ENCODE measurements at regions not wholly inside any gene's neighbourhood (a gene's known extent, or its start where the extent isn't known, plus 50 kb on each side); places are given as distances from the start of the nearest gene placed in this dataset.

DNA sequence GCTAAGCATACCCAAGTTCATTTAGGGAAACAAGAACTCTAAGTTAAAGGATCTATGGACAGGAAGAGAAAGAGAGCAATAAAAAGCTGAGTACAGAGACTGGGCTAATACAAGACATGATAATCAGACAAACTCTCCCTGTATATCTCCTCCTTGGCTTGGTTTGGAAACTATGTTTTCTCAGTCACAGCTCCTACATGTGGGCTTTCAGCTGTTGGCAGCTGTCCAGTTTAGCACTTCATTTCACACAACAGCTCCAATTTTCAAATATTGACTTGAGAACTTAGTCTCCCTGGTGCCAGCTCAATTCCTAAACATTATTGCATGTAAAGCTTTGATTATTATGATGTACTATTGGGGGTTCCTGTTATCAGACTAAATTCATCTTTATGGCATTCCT lies 222.8 kb upstream of the OBI1 start:
- Histone ChIP-seq H3K27ac (ENCODE audit: low read length in 2 of 2) (no peak overlapping the region), H3K36me3 (replicated peaks in 1 of 2; ENCODE audit: control extremely low read depth in 1 of 2, control insufficient read depth in 1 of 2, extremely low read depth in 1 of 2, insufficient read depth in 2 of 2, low read length in 1 of 2) (no peaks in the 10 kb centered on the region), H3K4me1 (ENCODE audit: control insufficient read depth in 2 of 2, insufficient read depth in 2 of 2, low read length in 2 of 2) (no peaks in the 10 kb centered on the region), H3K79me2 (ENCODE audit: control insufficient read depth, insufficient read depth, low read length) (no peaks in the 10 kb centered on the region), H3K27me3 (replicated peaks in 1 of 4; ENCODE audit: control extremely low read depth in 1 of 4, control insufficient read depth in 3 of 4, insufficient read depth in 4 of 4, low read length in 3 of 4) (no peaks in the 10 kb centered on the region), H3K4me3 (ENCODE audit: control extremely low read depth in 1 of 5, extremely low read depth in 1 of 5, insufficient read depth in 1 of 5, low read depth in 2 of 5, low read length in 4 of 5) (no peak overlapping the region), H3K4me2 (replicated peaks; ENCODE audit: low read depth, low read length, poor library complexity, severe bottlenecking) (no peak overlapping the region), H3K9me3 (ENCODE audit: control extremely low read depth in 1 of 3, control insufficient read depth in 2 of 3, insufficient read depth in 1 of 3, low read length in 2 of 3) (peaks cover 0 to 2% (median 0%) of the 10 kb centered on the region in 3 donors), H4K20me1 (ENCODE audit: control insufficient read depth, insufficient read depth, low read length, poor library complexity, severe bottlenecking) (no peaks in the 10 kb centered on the region), H3K9ac (ENCODE audit: low read length) (no peak overlapping the region), H2AFZ (ENCODE audit: insufficient read depth, low read depth, low read length, poor library complexity, severe bottlenecking) (no peak overlapping the region)
- Mint-ChIP-seq H3K4me1 (no peaks in the 10 kb centered on the region), H3K9me3 (ENCODE audit: insufficient read depth) (no peaks in the 10 kb centered on the region), H3K27me3 (peaks cover 10% of the 10 kb centered on the region), H3K27ac (no peak overlapping the region), H3K4me3 (no peak overlapping the region)
- ATAC-seq (ENCODE audit: low read depth): no peak
- intact Hi-C loops (cut with micrococcal nuclease): no loop called here
- TF ChIP-seq CTCF (IDR thresholded peaks at IDR 0.05): no peak
- no peak for TF ChIP-seq EZH2 (IDR thresholded peaks at IDR 0.05; ENCODE audit: borderline replicate concordance, insufficient read depth, low read depth, low read length, poor library complexity, severe bottlenecking)
- ChIA-PET CTCF (no interaction called here), POLR2A (no interaction called here)
- DNase-seq: no peak

GRCh38 chr13:78881054-78881453 lies 222.1 kb upstream of the OBI1 start:
- ChIA-PET CTCF (no interaction called here), POLR2A (no interaction called here)
- H3K27me3 Mint-ChIP-seq: peaks cover 10% of the 10 kb centered on the region
- no peak overlapping the region for H2AFZ ChIP-seq (ENCODE audit: insufficient read depth, low read depth, low read length, poor library complexity, severe bottlenecking)
- 40% methylated on average over 1 of the region's 3 CpGs for WGBS (ENCODE audit: insufficient coverage)
- H3K4me3 ChIP-seq (ENCODE audit: control extremely low read depth in 1 of 5, extremely low read depth in 1 of 5, insufficient read depth in 1 of 5, low read depth in 2 of 5, low read length in 4 of 5): no peak overlapping the region
- no peak overlapping the region for H3K27ac ChIP-seq (ENCODE audit: low read length in 2 of 2)
- no peak overlapping the region for H3K27ac Mint-ChIP-seq
- no peaks in the 10 kb centered on the region for H3K4me1 Mint-ChIP-seq
- H3K4me1 ChIP-seq (ENCODE audit: control insufficient read depth in 2 of 2, insufficient read depth in 2 of 2, low read length in 2 of 2): no peaks in the 10 kb centered on the region
- intact Hi-C loops (cut with micrococcal nuclease): no loop called here
- ATAC-seq (ENCODE audit: low read depth) (no peak), DNase-seq (no peak)
- no peaks in the 10 kb centered on the region for H3K27me3 ChIP-seq (replicated peaks in 1 of 4; ENCODE audit: control extremely low read depth in 1 of 4, control insufficient read depth in 3 of 4, insufficient read depth in 4 of 4, low read length in 3 of 4)
- no peak overlapping the region for H3K4me2 ChIP-seq (replicated peaks; ENCODE audit: low read depth, low read length, poor library complexity, severe bottlenecking)
- no peak for TF ChIP-seq EZH2 (IDR thresholded peaks at IDR 0.05; ENCODE audit: borderline replicate concordance, insufficient read depth, low read depth, low read length, poor library complexity, severe bottlenecking)
- TF ChIP-seq CTCF (IDR thresholded peaks at IDR 0.05): no peak
- H3K9me3 Mint-ChIP-seq (ENCODE audit: insufficient read depth): no peaks in the 10 kb centered on the region
- no peak overlapping the region for H3K4me3 Mint-ChIP-seq
- H3K9ac ChIP-seq (ENCODE audit: low read length): no peak overlapping the region
- H3K36me3 ChIP-seq (replicated peaks in 1 of 2; ENCODE audit: control extremely low read depth in 1 of 2, control insufficient read depth in 1 of 2, extremely low read depth in 1 of 2, insufficient read depth in 2 of 2, low read length in 1 of 2): no peaks in the 10 kb centered on the region
- no peaks in the 10 kb centered on the region for H4K20me1 ChIP-seq (ENCODE audit: control insufficient read depth, insufficient read depth, low read length, poor library complexity, severe bottlenecking)
- no peaks in the 10 kb centered on the region for H3K79me2 ChIP-seq (ENCODE audit: control insufficient read depth, insufficient read depth, low read length)
- peaks cover 0 to 2% (median 0%) of the 10 kb centered on the region in 3 donors for H3K9me3 ChIP-seq (ENCODE audit: control extremely low read depth in 1 of 3, control insufficient read depth in 2 of 3, insufficient read depth in 1 of 3, low read length in 2 of 3)
